ENCODE measurements at regions not wholly inside any gene's neighbourhood (a gene's known extent, or its start where the extent isn't known, plus 50 kb on each side); places are given as distances from the start of the nearest gene placed in this dataset.

DNA sequence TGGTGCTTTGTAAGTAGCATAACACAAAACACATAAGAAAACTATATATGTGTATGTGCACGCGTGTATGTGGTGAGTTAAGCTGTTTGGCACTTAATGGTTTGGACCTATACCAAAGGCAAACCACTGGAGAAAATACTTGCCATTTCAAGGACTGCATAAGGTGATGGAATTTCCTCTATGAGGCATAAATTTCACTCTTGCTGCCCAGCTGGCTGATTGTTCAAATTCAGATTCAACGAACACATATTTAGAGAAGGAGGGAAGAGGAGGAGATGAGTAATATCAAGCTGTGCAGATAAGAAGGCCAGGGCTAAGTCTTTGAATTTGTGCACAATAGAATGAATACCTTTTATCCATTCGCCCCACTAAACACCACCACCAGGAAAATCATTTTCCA lies 470.6 kb upstream of the MPDZ start:
- H3K79me2 ChIP-seq (ENCODE audit: insufficient read depth): no peaks in the 10 kb centered on the region
- H3K27me3 ChIP-seq (replicated peaks; ENCODE audit: insufficient read depth): 0 out of 2 replicates have a peak, but pooled peaks cover 4% of the 10 kb centered on the region
- no peaks in the 10 kb centered on the region for H3K9me3 ChIP-seq (ENCODE audit: low read depth)
- no peak overlapping the region for H2AFZ ChIP-seq
- WGBS, 2 experiments (ENCODE audit: low coverage in 1 of 2, low lambda C conversion rate in 2 of 2, missing lambda C conversion rate in 2 of 2): 61 to 67% methylated on average over 4 of the region's 4 CpGs
- H3K9ac ChIP-seq: no peak overlapping the region
- H3K4me2 ChIP-seq (ENCODE audit: unreplicated experiment): no peak overlapping the region
- no peaks in the 10 kb centered on the region for H3F3A ChIP-seq (ENCODE audit: insufficient read depth)
- H3K4me1 ChIP-seq (ENCODE audit: insufficient read depth): 0 out of 2 replicates have a peak, but pooled peaks cover 5% of the 10 kb centered on the region
- H3K27ac ChIP-seq: no peak overlapping the region
- H3K9me2 ChIP-seq (ENCODE audit: insufficient read depth): no peaks in the 10 kb centered on the region
- no peak overlapping the region for H3K4me3 ChIP-seq
- in situ Hi-C loops (cut with MboI): no loop called here
- no peaks in the 10 kb centered on the region for H4K20me1 ChIP-seq (ENCODE audit: insufficient read depth)
- H3K36me3 ChIP-seq (ENCODE audit: low read depth): no peaks in the 10 kb centered on the region
- peak; percentile 68 for DNase-seq
- no peak for TF ChIP-seq EZH2 (IDR thresholded peaks at IDR 0.05; ENCODE audit: insufficient read depth, poor library complexity, severe bottlenecking)
- TF ChIP-seq EZH2phosphoT487 (IDR thresholded peaks at IDR 0.05; ENCODE audit: insufficient read depth, low read depth): no peak

DNA sequence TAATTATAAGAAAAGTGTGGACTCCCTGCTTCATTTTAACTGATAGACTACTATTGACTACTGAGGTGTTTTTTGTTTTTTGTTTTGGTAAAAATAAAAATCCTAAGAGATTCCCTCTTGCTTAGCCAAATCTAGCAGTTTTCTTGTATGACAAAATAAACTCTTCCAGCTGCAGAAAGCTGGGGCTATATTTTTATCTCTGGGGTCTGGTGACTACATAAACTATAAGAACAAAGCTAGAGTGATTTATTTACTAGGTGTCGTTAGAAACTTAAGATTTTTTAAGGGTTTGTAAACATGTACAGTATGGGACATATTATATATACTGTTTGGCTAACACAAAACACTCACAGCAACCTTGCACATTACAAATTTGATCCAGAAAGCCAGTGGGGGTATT lies 467.4 kb upstream of the MPDZ start:
- H3K9me2 ChIP-seq (ENCODE audit: insufficient read depth): no peaks in the 10 kb centered on the region
- no peak overlapping the region for H3K4me3 ChIP-seq
- H3K36me3 ChIP-seq (ENCODE audit: low read depth): no peaks in the 10 kb centered on the region
- H3K9ac ChIP-seq: no peak overlapping the region
- no peaks in the 10 kb centered on the region for H3K79me2 ChIP-seq (ENCODE audit: insufficient read depth)
- TF ChIP-seq EZH2 (IDR thresholded peaks at IDR 0.05; ENCODE audit: insufficient read depth, poor library complexity, severe bottlenecking): no peak
- TF ChIP-seq EZH2phosphoT487 (IDR thresholded peaks at IDR 0.05; ENCODE audit: insufficient read depth, low read depth): no peak
- 0 out of 2 replicates have a peak, but pooled peaks cover 5% of the 10 kb centered on the region for H3K4me1 ChIP-seq (ENCODE audit: insufficient read depth)
- H4K20me1 ChIP-seq (ENCODE audit: insufficient read depth): no peaks in the 10 kb centered on the region
- 50 to 54% methylated on average over 1 of the region's 1 CpG for WGBS, 2 experiments (ENCODE audit: low coverage in 1 of 2, low lambda C conversion rate in 2 of 2, missing lambda C conversion rate in 2 of 2)
- H3F3A ChIP-seq (ENCODE audit: insufficient read depth): no peaks in the 10 kb centered on the region
- no peak overlapping the region for H3K4me2 ChIP-seq (ENCODE audit: unreplicated experiment)
- H2AFZ ChIP-seq: no peak overlapping the region
- no peaks in the 10 kb centered on the region for H3K27me3 ChIP-seq (replicated peaks; ENCODE audit: insufficient read depth)
- in situ Hi-C loops (cut with MboI): no loop called here
- H3K9me3 ChIP-seq (ENCODE audit: low read depth): no peaks in the 10 kb centered on the region
- DNase-seq: no peak
- H3K27ac ChIP-seq: no peak overlapping the region

DNA sequence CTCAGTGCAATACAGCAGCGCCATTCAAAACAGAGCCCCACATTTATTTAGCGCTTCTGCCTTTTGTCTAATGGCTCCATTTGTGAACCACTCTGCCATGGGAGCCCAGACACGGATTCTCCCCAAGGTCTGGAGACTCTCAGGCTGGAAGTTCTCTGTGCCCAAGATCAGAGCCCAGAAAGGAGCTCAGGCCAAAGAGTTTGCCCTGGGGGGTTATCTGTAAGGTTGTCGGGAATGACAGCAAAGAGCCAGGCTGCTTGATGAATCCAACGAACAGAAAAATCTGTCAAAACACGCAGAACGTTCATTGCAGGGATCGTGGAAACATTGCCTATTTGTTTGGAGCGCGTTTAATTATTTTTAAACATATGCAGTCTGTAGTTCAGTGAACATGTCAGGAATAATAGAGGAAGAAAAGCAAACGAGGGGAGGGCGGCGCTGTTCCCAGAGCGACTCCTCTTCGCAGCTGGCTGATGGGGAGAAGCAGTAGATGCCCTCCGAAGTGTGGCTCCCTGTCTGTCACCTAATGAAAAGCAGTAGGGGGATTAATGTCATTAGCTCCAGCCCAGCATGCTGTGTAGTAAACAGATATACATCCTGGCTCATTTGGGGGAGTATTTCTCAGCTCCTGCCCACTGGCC lies 464.9 kb upstream of the MPDZ start:
- Histone ChIP-seq H3K4me1 (ENCODE audit: insufficient read depth) (no peaks in the 10 kb centered on the region), H4K20me1 (ENCODE audit: insufficient read depth) (no peaks in the 10 kb centered on the region), H3K36me3 (ENCODE audit: low read depth) (no peaks in the 10 kb centered on the region), H2AFZ (no peak overlapping the region), H3K9me2 (ENCODE audit: insufficient read depth) (no peaks in the 10 kb centered on the region), H3K79me2 (ENCODE audit: insufficient read depth) (no peaks in the 10 kb centered on the region), H3K9ac (no peak overlapping the region), H3K4me3 (no peak overlapping the region), H3K4me2 (ENCODE audit: unreplicated experiment) (no peak overlapping the region), H3F3A (ENCODE audit: insufficient read depth) (no peaks in the 10 kb centered on the region), H3K9me3 (ENCODE audit: low read depth) (no peaks in the 10 kb centered on the region), H3K27me3 (replicated peaks; ENCODE audit: insufficient read depth) (no peaks in the 10 kb centered on the region; the same call in 1 of the 2 replicates), H3K27ac (no peak overlapping the region)
- no peak for DNase-seq
- in situ Hi-C loops (cut with MboI): no loop called here
- TF ChIP-seq EZH2phosphoT487 (IDR thresholded peaks at IDR 0.05; ENCODE audit: insufficient read depth, low read depth) (no peak), EZH2 (IDR thresholded peaks at IDR 0.05; ENCODE audit: insufficient read depth, poor library complexity, severe bottlenecking) (no peak)
- WGBS, 2 experiments (ENCODE audit: low coverage in 1 of 2, low lambda C conversion rate in 2 of 2, missing lambda C conversion rate in 2 of 2): 82 to 88% methylated on average over 16 of the region's 16 CpGs

DNA sequence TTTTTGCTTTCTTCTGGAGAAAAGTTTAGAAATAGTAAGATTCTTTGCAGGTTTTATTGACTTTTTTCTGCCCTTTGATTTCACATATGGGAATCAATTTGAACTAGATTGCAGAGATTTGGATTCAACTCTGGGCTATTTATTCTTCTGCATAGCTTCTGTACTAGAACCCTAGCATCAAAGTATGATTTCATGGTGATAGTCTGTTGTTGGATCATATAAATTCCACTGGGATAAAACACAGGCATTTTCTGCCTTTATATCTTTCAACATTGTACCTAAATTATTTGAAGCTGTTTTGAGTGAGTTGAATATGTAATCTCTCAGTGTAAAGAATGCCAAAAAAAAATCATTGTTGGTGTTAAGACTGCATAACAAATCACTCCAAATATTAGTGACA lies 458.4 kb upstream of the MPDZ start:
- TF ChIP-seq EZH2phosphoT487 (IDR thresholded peaks at IDR 0.05; ENCODE audit: insufficient read depth, low read depth) (no peak), EZH2 (IDR thresholded peaks at IDR 0.05; ENCODE audit: insufficient read depth, poor library complexity, severe bottlenecking) (no peak)
- no peak overlapping the region for H3K4me3 ChIP-seq
- no peaks in the 10 kb centered on the region for H3K36me3 ChIP-seq (ENCODE audit: low read depth)
- H3K27me3 ChIP-seq (replicated peaks; ENCODE audit: insufficient read depth): no peaks in the 10 kb centered on the region; the same call in 1 of the 2 replicates
- no peak for DNase-seq
- H3K27ac ChIP-seq: no peak overlapping the region
- H3K9me2 ChIP-seq (ENCODE audit: insufficient read depth): no peaks in the 10 kb centered on the region
- H3K9me3 ChIP-seq (ENCODE audit: low read depth): no peaks in the 10 kb centered on the region
- no peaks in the 10 kb centered on the region for H3K4me1 ChIP-seq (ENCODE audit: insufficient read depth)
- H3K9ac ChIP-seq: no peak overlapping the region
- H3K4me2 ChIP-seq (ENCODE audit: unreplicated experiment): no peak overlapping the region
- no peaks in the 10 kb centered on the region for H3K79me2 ChIP-seq (ENCODE audit: insufficient read depth)
- H2AFZ ChIP-seq: no peak overlapping the region
- in situ Hi-C loops (cut with MboI): no loop called here
- H4K20me1 ChIP-seq (ENCODE audit: insufficient read depth): no peaks in the 10 kb centered on the region
- no peaks in the 10 kb centered on the region for H3F3A ChIP-seq (ENCODE audit: insufficient read depth)

DNA sequence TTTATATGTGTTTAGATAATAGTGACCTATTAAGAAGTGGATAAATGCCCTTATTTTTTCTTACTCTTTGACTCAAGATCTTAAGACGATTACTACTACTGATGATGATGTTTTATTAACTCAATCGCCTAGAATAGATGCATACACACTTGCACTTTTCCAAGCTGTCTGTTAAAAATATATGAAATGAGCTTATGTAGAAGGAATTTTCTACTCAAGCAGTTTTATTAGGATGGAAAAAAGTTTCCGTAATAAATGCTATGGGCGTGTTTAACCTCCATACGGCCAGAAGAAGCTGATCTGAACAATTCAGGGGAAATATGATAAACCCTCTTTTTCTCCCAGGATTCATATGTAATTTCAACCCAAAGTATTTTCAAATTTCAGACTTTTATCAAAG lies 455.7 kb upstream of the MPDZ start:
- no peak overlapping the region for H3K4me2 ChIP-seq (ENCODE audit: unreplicated experiment)
- no peaks in the 10 kb centered on the region for H4K20me1 ChIP-seq (ENCODE audit: insufficient read depth)
- WGBS, 2 experiments (ENCODE audit: low coverage in 1 of 2, low lambda C conversion rate in 2 of 2, missing lambda C conversion rate in 2 of 2): 83 to 84% methylated on average over 5 of the region's 5 CpGs
- H3K4me3 ChIP-seq: no peak overlapping the region
- no peaks in the 10 kb centered on the region for H3K9me3 ChIP-seq (ENCODE audit: low read depth)
- no peaks in the 10 kb centered on the region for H3K36me3 ChIP-seq (ENCODE audit: low read depth)
- no peaks in the 10 kb centered on the region; the same call in 1 of the 2 replicates for H3K27me3 ChIP-seq (replicated peaks; ENCODE audit: insufficient read depth)
- TF ChIP-seq EZH2phosphoT487 (IDR thresholded peaks at IDR 0.05; ENCODE audit: insufficient read depth, low read depth): no peak
- TF ChIP-seq EZH2 (IDR thresholded peaks at IDR 0.05; ENCODE audit: insufficient read depth, poor library complexity, severe bottlenecking): no peak
- no peaks in the 10 kb centered on the region for H3K4me1 ChIP-seq (ENCODE audit: insufficient read depth)
- no peak for DNase-seq
- no peak overlapping the region for H2AFZ ChIP-seq
- in situ Hi-C loops (cut with MboI): no loop called here
- H3K9ac ChIP-seq: no peak overlapping the region
- H3K79me2 ChIP-seq (ENCODE audit: insufficient read depth): no peaks in the 10 kb centered on the region
- no peaks in the 10 kb centered on the region for H3K9me2 ChIP-seq (ENCODE audit: insufficient read depth)
- H3F3A ChIP-seq (ENCODE audit: insufficient read depth): no peaks in the 10 kb centered on the region
- no peak overlapping the region for H3K27ac ChIP-seq

Measured in GM23248 (cell line).